HFFc6 (cell line): ENCODE measurements at regions not wholly inside any gene's neighbourhood (a gene's known extent, or its start where the extent isn't known, plus 50 kb on each side); places are given as distances from the start of the nearest gene placed in this dataset.

Source experiments
- DNase-seq: peaks from one replicate; pipeline ENCODE4 v3.0.0-alpha.2; 2018
- H3K27ac Mint-ChIP-seq: 2 replicates; pipeline ENCODE4 v1.8.0; 2020; ENCODE audit warnings: mild to moderate bottlenecking, mixed read lengths
- H3K27me3 Mint-ChIP-seq: 2 replicates; pipeline ENCODE4 v1.8.0; 2021; ENCODE audit warnings: mild to moderate bottlenecking, moderate library complexity, mixed read lengths; ENCODE audit not compliant: insufficient read depth
- H3K36me3 Mint-ChIP-seq: 2 replicates; pipeline ENCODE4 v1.8.0; 2021; ENCODE audit warnings: low read depth, mixed read lengths
- H3K4me1 Mint-ChIP-seq: 2 replicates; pipeline ENCODE4 v1.8.0; 2020; ENCODE audit warnings: low read depth, mixed read lengths
- H3K4me3 Mint-ChIP-seq: 2 replicates; pipeline ENCODE4 v1.8.0; 2020; ENCODE audit warnings: mild to moderate bottlenecking, moderate library complexity, mixed read lengths
- H3K9me3 Mint-ChIP-seq: 2 replicates; pipeline ENCODE4 v1.8.0; 2020; ENCODE audit warnings: mild to moderate bottlenecking, mixed read lengths
- TF ChIP-seq, protein P1 (sequence below): fragments of 200-600 bp; sonication (generic); IDR thresholded peaks from 2 replicates; pipeline ENCODE4 v1.5.0; 2021; ENCODE audit warnings: antibody characterized with exemption, mild to moderate bottlenecking

- H3K4me3 Mint-ChIP-seq: no peak overlapping the region
- no peaks in the 10 kb centered on the region for H3K9me3 Mint-ChIP-seq
- no peaks in the 10 kb centered on the region for H3K4me1 Mint-ChIP-seq
- no peaks in the 10 kb centered on the region for H3K36me3 Mint-ChIP-seq
- TF ChIP-seq, protein P1, sequence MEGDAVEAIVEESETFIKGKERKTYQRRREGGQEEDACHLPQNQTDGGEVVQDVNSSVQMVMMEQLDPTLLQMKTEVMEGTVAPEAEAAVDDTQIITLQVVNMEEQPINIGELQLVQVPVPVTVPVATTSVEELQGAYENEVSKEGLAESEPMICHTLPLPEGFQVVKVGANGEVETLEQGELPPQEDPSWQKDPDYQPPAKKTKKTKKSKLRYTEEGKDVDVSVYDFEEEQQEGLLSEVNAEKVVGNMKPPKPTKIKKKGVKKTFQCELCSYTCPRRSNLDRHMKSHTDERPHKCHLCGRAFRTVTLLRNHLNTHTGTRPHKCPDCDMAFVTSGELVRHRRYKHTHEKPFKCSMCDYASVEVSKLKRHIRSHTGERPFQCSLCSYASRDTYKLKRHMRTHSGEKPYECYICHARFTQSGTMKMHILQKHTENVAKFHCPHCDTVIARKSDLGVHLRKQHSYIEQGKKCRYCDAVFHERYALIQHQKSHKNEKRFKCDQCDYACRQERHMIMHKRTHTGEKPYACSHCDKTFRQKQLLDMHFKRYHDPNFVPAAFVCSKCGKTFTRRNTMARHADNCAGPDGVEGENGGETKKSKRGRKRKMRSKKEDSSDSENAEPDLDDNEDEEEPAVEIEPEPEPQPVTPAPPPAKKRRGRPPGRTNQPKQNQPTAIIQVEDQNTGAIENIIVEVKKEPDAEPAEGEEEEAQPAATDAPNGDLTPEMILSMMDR: no peak
- H3K27ac Mint-ChIP-seq: no peak overlapping the region
- H3K27me3 Mint-ChIP-seq: no peaks in the 10 kb centered on the region; the same call in 1 of the 2 replicates
- no peak for DNase-seq
These were observed 290.5 kb upstream of the ZSWIM2 start for GRCh38 chr2:187139469-187139868.

DNA sequence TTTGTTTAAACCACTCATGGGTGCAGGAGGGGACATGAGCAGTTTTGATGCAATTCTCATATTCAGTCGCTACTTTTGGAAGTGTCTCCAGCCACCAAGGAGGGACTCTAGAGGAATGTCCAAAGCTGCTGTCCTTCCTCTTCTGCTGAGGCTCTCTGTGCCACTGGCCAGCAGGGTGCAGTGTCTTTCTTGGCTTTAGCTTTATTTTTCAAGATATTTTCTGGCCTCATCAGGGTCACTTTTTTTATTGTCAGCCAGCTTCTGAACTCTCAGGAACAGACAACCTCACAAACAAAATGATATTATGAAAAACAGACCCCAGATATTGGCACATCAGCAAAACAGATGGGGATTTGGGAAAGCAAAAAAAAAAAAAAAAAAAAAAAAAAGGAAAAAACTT lies 289.3 kb upstream of the ZSWIM2 start:
- Mint-ChIP-seq H3K9me3 (no peaks in the 10 kb centered on the region), H3K4me3 (no peak overlapping the region), H3K27me3 (no peaks in the 10 kb centered on the region; the same call in 1 of the 2 replicates), H3K4me1 (no peaks in the 10 kb centered on the region), H3K27ac (no peak overlapping the region), H3K36me3 (no peaks in the 10 kb centered on the region)
- TF ChIP-seq, protein P1: peak; percentile 77
- DNase-seq: peak; percentile 26

GRCh38 chr2:187136646-187137045 lies 287.7 kb upstream of the ZSWIM2 start:
- Mint-ChIP-seq H3K27me3 (no peaks in the 10 kb centered on the region; the same call in 1 of the 2 replicates), H3K9me3 (peaks cover 5% of the 10 kb centered on the region; the same call in 1 of the 2 replicates), H3K27ac (no peak overlapping the region), H3K36me3 (no peaks in the 10 kb centered on the region), H3K4me1 (no peaks in the 10 kb centered on the region), H3K4me3 (no peak overlapping the region)
- no peak for DNase-seq
- TF ChIP-seq, protein P1: no peak

- no peak for DNase-seq
- Mint-ChIP-seq H3K4me3 (no peak overlapping the region), H3K27ac (no peak overlapping the region), H3K27me3 (no peaks in the 10 kb centered on the region; the same call in 1 of the 2 replicates), H3K4me1 (no peaks in the 10 kb centered on the region), H3K36me3 (no peaks in the 10 kb centered on the region), H3K9me3 (peaks cover 5% of the 10 kb centered on the region; the same call in 1 of the 2 replicates)
- TF ChIP-seq, protein P1: no peak
These were observed 285.3 kb upstream of the ZSWIM2 start for GRCh38 chr2:187134306-187134705.

GRCh38 chr2:187129868-187130267 lies 280.9 kb upstream of the ZSWIM2 start:
- Mint-ChIP-seq H3K27me3 (no peaks in the 10 kb centered on the region), H3K4me3 (no peak overlapping the region), H3K27ac (no peak overlapping the region), H3K9me3 (peaks cover 5% of the 10 kb centered on the region; the same call in 1 of the 2 replicates), H3K4me1 (no peaks in the 10 kb centered on the region), H3K36me3 (no peaks in the 10 kb centered on the region)
- no peak for DNase-seq
- TF ChIP-seq, protein P1: no peak

- Mint-ChIP-seq H3K27me3 (no peaks in the 10 kb centered on the region), H3K9me3 (peaks cover 5% of the 10 kb centered on the region; the same call in 1 of the 2 replicates), H3K27ac (no peak overlapping the region), H3K4me1 (no peaks in the 10 kb centered on the region), H3K36me3 (no peaks in the 10 kb centered on the region), H3K4me3 (no peak overlapping the region)
- TF ChIP-seq, protein P1: no peak
- no peak for DNase-seq
These were observed 280.3 kb upstream of the ZSWIM2 start for GRCh38 chr2:187129306-187129705.
